ENCODE measurements at regions not wholly inside any gene's neighbourhood (a gene's known extent, or its start where the extent isn't known, plus 50 kb on each side); places are given as distances from the start of the nearest gene placed in this dataset.

DNA sequence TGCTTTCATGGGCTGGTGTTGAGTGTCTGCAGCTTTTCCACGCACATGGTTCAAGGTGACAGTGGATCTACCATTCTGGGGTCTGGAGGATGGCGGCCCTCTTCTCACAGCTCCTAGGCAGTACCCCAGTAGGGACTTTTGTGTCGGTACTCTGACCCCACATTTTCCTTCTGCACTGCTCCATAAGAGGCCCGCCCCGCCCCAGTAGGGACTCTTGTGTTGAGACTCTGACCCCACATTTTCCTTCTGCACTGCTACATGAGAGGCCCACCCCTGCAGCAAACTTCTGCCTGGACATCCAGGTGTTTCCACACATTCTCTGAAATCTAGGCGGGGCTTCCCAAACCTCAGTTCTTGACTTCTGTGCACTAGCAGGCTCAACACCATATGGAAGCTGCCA lies 383.4 kb upstream of the MEIS2 start:
- TF ChIP-seq, protein P1, sequence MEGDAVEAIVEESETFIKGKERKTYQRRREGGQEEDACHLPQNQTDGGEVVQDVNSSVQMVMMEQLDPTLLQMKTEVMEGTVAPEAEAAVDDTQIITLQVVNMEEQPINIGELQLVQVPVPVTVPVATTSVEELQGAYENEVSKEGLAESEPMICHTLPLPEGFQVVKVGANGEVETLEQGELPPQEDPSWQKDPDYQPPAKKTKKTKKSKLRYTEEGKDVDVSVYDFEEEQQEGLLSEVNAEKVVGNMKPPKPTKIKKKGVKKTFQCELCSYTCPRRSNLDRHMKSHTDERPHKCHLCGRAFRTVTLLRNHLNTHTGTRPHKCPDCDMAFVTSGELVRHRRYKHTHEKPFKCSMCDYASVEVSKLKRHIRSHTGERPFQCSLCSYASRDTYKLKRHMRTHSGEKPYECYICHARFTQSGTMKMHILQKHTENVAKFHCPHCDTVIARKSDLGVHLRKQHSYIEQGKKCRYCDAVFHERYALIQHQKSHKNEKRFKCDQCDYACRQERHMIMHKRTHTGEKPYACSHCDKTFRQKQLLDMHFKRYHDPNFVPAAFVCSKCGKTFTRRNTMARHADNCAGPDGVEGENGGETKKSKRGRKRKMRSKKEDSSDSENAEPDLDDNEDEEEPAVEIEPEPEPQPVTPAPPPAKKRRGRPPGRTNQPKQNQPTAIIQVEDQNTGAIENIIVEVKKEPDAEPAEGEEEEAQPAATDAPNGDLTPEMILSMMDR (IDR thresholded peaks at IDR 0.05) = no peak
- intact Hi-C loops (cut with micrococcal nuclease) = no loop called here
- H3K27ac Mint-ChIP-seq = no peak overlapping the region
- H3K4me3 Mint-ChIP-seq = no peak overlapping the region
- H3K9me3 Mint-ChIP-seq = peaks cover 9% of the 10 kb centered on the region
- no peaks in the 10 kb centered on the region for H3K4me1 Mint-ChIP-seq (ENCODE audit: low read depth)
- POLR2A ChIA-PET = no interaction called here
- ATAC-seq (no peak), DNase-seq (no peak)
- CTCF ChIA-PET = no interaction called here
- H3K36me3 Mint-ChIP-seq (ENCODE audit: low read depth) = no peaks in the 10 kb centered on the region
- H3K27me3 Mint-ChIP-seq = no peaks in the 10 kb centered on the region

DNA sequence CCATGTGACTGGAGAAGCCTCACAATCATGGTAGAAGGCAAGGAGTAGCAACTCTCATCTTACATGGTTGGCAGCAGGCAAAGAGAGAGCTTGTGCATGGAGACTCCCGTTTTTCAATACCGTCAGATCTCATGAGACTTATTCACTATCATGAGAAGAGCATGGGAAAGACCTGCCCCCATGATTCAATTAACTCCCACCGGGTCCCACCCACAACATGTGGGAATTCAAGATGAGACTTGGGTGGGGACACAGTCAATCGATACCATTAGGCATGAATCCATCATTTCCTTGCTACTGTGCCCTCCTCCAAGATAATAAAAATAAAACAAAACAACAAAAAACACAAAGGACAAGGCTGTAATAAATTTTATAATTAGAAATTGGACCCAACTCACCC lies 384.7 kb upstream of the MEIS2 start:
- Mint-ChIP-seq H3K36me3 (ENCODE audit: low read depth) (no peaks in the 10 kb centered on the region), H3K4me3 (no peak overlapping the region), H3K9me3 (peaks cover 11% of the 10 kb centered on the region), H3K4me1 (ENCODE audit: low read depth) (no peaks in the 10 kb centered on the region), H3K27me3 (peaks cover 2% of the 10 kb centered on the region), H3K27ac (no peak overlapping the region)
- no peak for ATAC-seq
- TF ChIP-seq, protein P1 (IDR thresholded peaks at IDR 0.05) = no peak
- ChIA-PET CTCF (no interaction called here), POLR2A (no interaction called here)
- intact Hi-C loops (cut with micrococcal nuclease) = no loop called here
- no peak for DNase-seq

DNA sequence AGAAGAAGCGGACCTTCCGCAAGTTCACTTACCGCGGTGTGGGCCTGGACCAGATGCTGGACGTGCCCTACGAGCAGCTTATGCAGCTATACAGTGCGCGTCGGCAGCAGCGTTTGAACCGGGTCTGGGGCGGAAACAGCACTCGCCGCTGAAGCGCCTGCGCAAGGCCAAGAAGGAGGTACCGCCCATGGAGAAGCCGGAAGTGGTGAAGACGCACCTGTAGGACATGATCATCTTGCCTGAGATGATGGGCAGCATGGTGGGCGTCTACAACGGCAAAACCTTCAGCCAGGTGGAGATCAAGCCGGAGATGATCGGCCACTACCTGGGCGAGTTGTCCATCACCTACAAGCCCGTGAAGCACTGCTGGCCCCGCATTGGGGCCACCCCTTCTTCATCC lies 390.4 kb upstream of the MEIS2 start:
- intact Hi-C loops (cut with micrococcal nuclease) = no loop called here
- CTCF ChIA-PET = no interaction called here
- ATAC-seq (no peak), DNase-seq (no peak)
- H3K27ac Mint-ChIP-seq = no peak overlapping the region
- H3K9me3 Mint-ChIP-seq = peaks cover 3% of the 10 kb centered on the region
- H3K4me1 Mint-ChIP-seq (ENCODE audit: low read depth) = no peaks in the 10 kb centered on the region
- H3K36me3 Mint-ChIP-seq (ENCODE audit: low read depth) = no peaks in the 10 kb centered on the region
- peaks cover 2% of the 10 kb centered on the region for H3K27me3 Mint-ChIP-seq
- no peak overlapping the region for H3K4me3 Mint-ChIP-seq
- TF ChIP-seq, protein P1 (IDR thresholded peaks at IDR 0.05) = no peak
- POLR2A ChIA-PET = no interaction called here

DNA sequence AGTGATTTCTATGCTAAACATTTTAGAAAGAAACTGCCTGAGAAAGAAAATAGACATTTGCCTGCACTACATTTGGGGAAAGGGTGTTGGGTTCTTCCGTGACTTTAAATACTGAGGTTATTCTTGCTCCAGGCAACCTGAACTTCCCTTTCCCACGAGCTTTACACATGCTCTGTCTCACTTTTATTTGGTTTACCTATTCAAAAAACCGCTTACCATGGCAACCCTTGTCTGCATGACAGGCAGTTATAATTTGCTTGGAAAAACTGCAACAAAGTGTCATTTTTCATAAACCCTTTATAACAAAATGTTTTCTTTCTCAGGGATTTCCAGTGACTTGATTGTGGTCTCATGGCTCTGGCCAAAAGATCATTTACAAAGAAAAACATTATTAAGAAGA lies 416.3 kb upstream of the MEIS2 start:
- TF ChIP-seq, protein P1 (IDR thresholded peaks at IDR 0.05) = no peak
- ChIA-PET CTCF (no interaction called here), POLR2A (no interaction called here)
- Mint-ChIP-seq H3K9me3 (no peaks in the 10 kb centered on the region), H3K36me3 (ENCODE audit: low read depth) (no peaks in the 10 kb centered on the region), H3K4me3 (no peak overlapping the region), H3K27ac (no peak overlapping the region), H3K4me1 (ENCODE audit: low read depth) (no peaks in the 10 kb centered on the region), H3K27me3 (no peaks in the 10 kb centered on the region)
- intact Hi-C loops (cut with micrococcal nuclease) = no loop called here
- DNase-seq = no peak
- no peak for ATAC-seq

DNA sequence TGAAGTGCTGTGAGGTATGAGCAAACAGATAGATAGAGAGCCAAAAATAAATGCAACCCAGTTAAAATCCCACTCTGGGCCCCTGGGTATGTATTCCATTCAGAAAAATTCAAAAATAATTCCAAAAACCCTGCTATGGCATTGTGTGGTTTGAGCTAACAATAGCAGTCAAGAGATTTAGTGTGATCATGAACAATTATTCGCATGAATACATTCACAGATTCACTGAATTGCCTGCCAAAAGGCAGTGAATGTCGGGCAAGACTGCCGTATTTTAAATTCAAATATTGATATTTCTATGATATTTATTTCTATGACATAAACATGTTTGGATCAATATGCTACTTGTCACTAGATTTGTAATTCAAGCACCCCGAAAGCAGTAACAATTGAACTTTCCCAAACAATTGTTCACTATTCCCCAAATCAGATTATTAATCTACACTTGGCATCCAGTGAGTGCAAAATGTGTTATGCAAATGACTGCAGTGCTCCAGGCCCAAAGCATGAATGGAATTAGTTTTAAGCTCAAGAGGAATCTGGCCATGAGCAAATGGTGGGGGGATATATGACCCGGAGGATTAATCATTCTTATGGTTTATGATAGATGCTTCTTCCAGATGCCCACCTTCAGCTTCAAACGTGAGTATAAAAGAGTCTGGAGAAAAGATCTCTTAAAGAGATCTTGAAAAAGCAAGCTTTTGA lies 417.0 kb upstream of the MEIS2 start:
- intact Hi-C loops (cut with micrococcal nuclease) = no loop called here
- Mint-ChIP-seq H3K4me3 (no peak overlapping the region), H3K27me3 (no peaks in the 10 kb centered on the region), H3K9me3 (no peaks in the 10 kb centered on the region), H3K27ac (no peak overlapping the region), H3K36me3 (ENCODE audit: low read depth) (no peaks in the 10 kb centered on the region), H3K4me1 (ENCODE audit: low read depth) (no peaks in the 10 kb centered on the region)
- POLR2A ChIA-PET = no interaction called here
- CTCF ChIA-PET = no interaction called here
- TF ChIP-seq, protein P1 (IDR thresholded peaks at IDR 0.05) = no peak
- DNase-seq = no peak
- no peak for ATAC-seq
